H9 (cell line): ENCODE measurements at regions not wholly inside any gene's neighbourhood (a gene's known extent, or its start where the extent isn't known, plus 50 kb on each side); places are given as distances from the start of the nearest gene placed in this dataset.

Experiments
- DNase-seq: peaks from one replicate; pipeline ENCODE4 v3.0.0-alpha.2; 2017
- H2AFZ ChIP-seq: one replicate; pipeline ENCODE4 v1.6.1; 2013; ENCODE audit warnings: mild to moderate bottlenecking, low read length, control low read depth, moderate library complexity
- H2AK5ac ChIP-seq: 2 replicates; pipeline ENCODE4 v1.6.1; 2013; ENCODE audit warnings: low read length, control low read depth, mixed read lengths; ENCODE audit not compliant: insufficient read length
- H2BK120ac ChIP-seq: one replicate; pipeline ENCODE4 v1.6.1; 2013; ENCODE audit warnings: low read depth, mild to moderate bottlenecking, low read length, control low read depth, inconsistent platforms; ENCODE audit not compliant: poor library complexity, severe bottlenecking
- H2BK12ac ChIP-seq: 2 replicates; pipeline ENCODE4 v1.6.1; 2013; ENCODE audit warnings: low read length, control low read depth, mixed read lengths, low read depth; ENCODE audit not compliant: insufficient read length
- H2BK15ac ChIP-seq: 2 replicates; pipeline ENCODE4 v1.6.1; 2013; ENCODE audit warnings: low read depth, low read length, control low read depth
- H2BK20ac ChIP-seq: one replicate; pipeline ENCODE4 v1.6.1; 2013; ENCODE audit warnings: low read depth, mild to moderate bottlenecking, low read length, control low read depth, inconsistent platforms; ENCODE audit not compliant: poor library complexity, severe bottlenecking
- H2BK5ac ChIP-seq: 2 replicates; pipeline ENCODE4 v1.6.1; 2013; ENCODE audit warnings: low read length, control low read depth, mixed read lengths; ENCODE audit not compliant: insufficient read length
- H3K14ac ChIP-seq: 2 replicates; pipeline ENCODE4 v1.6.1; 2013; ENCODE audit warnings: low read length, control low read depth; ENCODE audit not compliant: insufficient read depth
- H3K18ac ChIP-seq: 2 replicates; pipeline ENCODE4 v1.6.1; 2013; ENCODE audit warnings: low read depth, mild to moderate bottlenecking, mixed read lengths, low read length, control low read depth; ENCODE audit not compliant: insufficient read length
- H3K23ac ChIP-seq: 2 replicates; pipeline ENCODE4 v1.6.1; 2013; ENCODE audit warnings: low read length, control low read depth, mixed read lengths, low read depth; ENCODE audit not compliant: insufficient read length
- H3K23me2 ChIP-seq: 2 replicates; pipeline ENCODE4 v1.6.1; 2013; ENCODE audit warnings: low read depth, mild to moderate bottlenecking, mixed read lengths, low read length, control low read depth; ENCODE audit not compliant: insufficient read length, poor library complexity, severe bottlenecking
- H3K27ac ChIP-seq: 2 replicates; pipeline ENCODE4 v1.5.1; 2013; ENCODE audit warnings: low read length, control low read depth, mixed read lengths, low read depth; ENCODE audit not compliant: insufficient read length
- H3K27me3 ChIP-seq: 2 replicates; pipeline ENCODE4 v1.6.1; 2013; ENCODE audit warnings: low read length, control low read depth, inconsistent platforms; ENCODE audit not compliant: insufficient read depth
- H3K4ac ChIP-seq: 2 replicates; pipeline ENCODE4 v1.6.1; 2013; ENCODE audit warnings: low read depth, mild to moderate bottlenecking, control low read depth, inconsistent platforms, low read length, moderate library complexity
- H3K4me1 ChIP-seq: 2 replicates; pipeline ENCODE4 v1.6.1; 2013; ENCODE audit warnings: low read length, control low read depth, inconsistent platforms; ENCODE audit not compliant: insufficient read depth
- H3K4me2 ChIP-seq: 2 replicates; pipeline ENCODE4 v1.6.1; 2013; ENCODE audit warnings: low read length, control low read depth, mixed read lengths; ENCODE audit not compliant: insufficient read length, insufficient read depth
- H3K56ac ChIP-seq: 2 replicates; pipeline ENCODE4 v1.6.1; 2013; ENCODE audit warnings: low read depth, mild to moderate bottlenecking, mixed read lengths, low read length, control low read depth; ENCODE audit not compliant: insufficient read length
- H3K79me1 ChIP-seq: 2 replicates; pipeline ENCODE4 v1.6.1; 2013; ENCODE audit warnings: low read depth, mild to moderate bottlenecking, moderate library complexity, low read length, control low read depth, inconsistent platforms; ENCODE audit not compliant: insufficient read depth, poor library complexity, severe bottlenecking
- H3K79me2 ChIP-seq: 2 replicates; pipeline ENCODE4 v1.6.1; 2013; ENCODE audit warnings: low read length, control low read depth, inconsistent platforms; ENCODE audit not compliant: insufficient read depth
- H3K9ac ChIP-seq: 2 replicates; pipeline ENCODE4 v1.6.1; 2013; ENCODE audit warnings: low read length, control low read depth, mixed read lengths; ENCODE audit not compliant: insufficient read length; ENCODE audit errors: extremely low read depth
- H3K9me3 ChIP-seq: one replicate; pipeline ENCODE4 v1.6.1; 2013; ENCODE audit warnings: low read depth, low read length, inconsistent platforms; ENCODE audit not compliant: control insufficient read depth
- H3T11ph ChIP-seq: one replicate; pipeline ENCODE4 v1.6.1; 2013; ENCODE audit warnings: mild to moderate bottlenecking, low read length, control low read depth, inconsistent platforms
- H4K20me1 ChIP-seq: one replicate; pipeline ENCODE4 v1.6.1; 2013; ENCODE audit not compliant: control insufficient read depth, insufficient read length, insufficient read depth
- H4K5ac ChIP-seq: 2 replicates; pipeline ENCODE4 v1.6.1; 2013; ENCODE audit warnings: low read depth, mild to moderate bottlenecking, mixed read lengths, low read length, control low read depth; ENCODE audit not compliant: insufficient read length
- H4K8ac ChIP-seq: replicated peaks from 2 replicates; pipeline ENCODE4 v1.6.1; 2013; ENCODE audit warnings: low read length, control low read depth, mixed read lengths, low read depth; ENCODE audit not compliant: insufficient read length
- H4K91ac ChIP-seq: 2 replicates; pipeline ENCODE4 v1.6.1; 2013; ENCODE audit warnings: low read depth, mild to moderate bottlenecking, moderate library complexity, mixed read lengths, low read length, control low read depth; ENCODE audit not compliant: insufficient read length
- H3K27ac Mint-ChIP-seq, 3 experiments: 2 replicates in 2 of 3; 3 replicates in 1 of 3; pipeline ENCODE4 v1.8.0; 2020 to 2021; ENCODE audit warnings: mixed read lengths in 3 of 3, mild to moderate bottlenecking in 1 of 3, moderate library complexity in 1 of 3
- H3K27me3 Mint-ChIP-seq: 2 replicates; pipeline ENCODE4 v1.8.0; 2021; ENCODE audit warnings: low read depth, mild to moderate bottlenecking, moderate library complexity, mixed read lengths
- H3K36me3 Mint-ChIP-seq, 3 experiments: 2 replicates in 2 of 3; 3 replicates in 1 of 3; pipeline ENCODE4 v1.8.0; 2020 to 2021; ENCODE audit warnings: low read depth in 3 of 3, mixed read lengths in 3 of 3; ENCODE audit not compliant: insufficient read depth in 1 of 3
- H3K4me1 Mint-ChIP-seq, 2 experiments: 2 replicates each; pipeline ENCODE4 v1.8.0; 2020; ENCODE audit warnings: mixed read lengths in 2 of 2
- H3K4me3 Mint-ChIP-seq, 2 experiments: 2 replicates in 1 of 2; 3 replicates in 1 of 2; pipeline ENCODE4 v1.8.0; 2020 to 2021; ENCODE audit warnings: mild to moderate bottlenecking in 2 of 2, mixed read lengths in 2 of 2, moderate library complexity in 1 of 2
- H3K9me3 Mint-ChIP-seq, 2 experiments: 2 replicates in 1 of 2; 3 replicates in 1 of 2; pipeline ENCODE4 v1.8.0; 2020; ENCODE audit warnings: mild to moderate bottlenecking in 2 of 2, mixed read lengths in 2 of 2, moderate library complexity in 1 of 2
- CTCF ChIP-seq: fragments of 200-600 bp; sonication (generic); conservative IDR thresholded peaks from 3 replicates; pipeline ENCODE4 v1.8.0; 2021; ENCODE audit warnings: antibody characterized with exemption, mild to moderate bottlenecking
- WGBS: extraction: QIAGEN DNeasy Blood & Tissue Kit; methylation state at CpG from one replicate; pipeline ENCODE4 v1.1.7; 2013; ENCODE audit warnings: missing lambda C conversion rate, low lambda C conversion rate, mixed read lengths; ENCODE audit not compliant: insufficient read length; ENCODE audit errors: extremely low coverage; 5-methylcytosine and 5-hydroxymethylcytosine counted together

DNA sequence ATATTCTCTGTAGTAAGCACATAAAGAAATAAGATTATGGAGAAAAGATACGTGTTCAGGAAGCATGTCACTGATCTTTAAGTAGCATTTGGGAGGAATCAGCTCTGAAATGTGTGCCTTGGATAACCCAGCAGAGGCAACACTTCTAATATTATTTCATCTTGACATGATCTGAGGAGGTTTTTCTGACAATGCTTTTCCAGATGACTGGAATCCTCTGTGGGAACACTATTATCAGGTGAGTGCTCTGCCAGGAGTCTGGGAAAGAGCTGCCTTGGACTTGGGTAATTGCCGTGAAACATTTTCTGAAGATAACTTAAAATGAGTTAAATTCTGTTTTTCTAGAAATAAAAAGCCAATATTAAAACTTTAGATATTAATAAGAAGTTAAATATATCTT is 78.2 kb upstream of the QRFPR start:
- no peaks in the 10 kb centered on the region for H3K23me2 ChIP-seq
- H2AK5ac ChIP-seq: no peak overlapping the region
- no peak overlapping the region for H2BK5ac ChIP-seq
- peaks cover 21 to 23% of the 10 kb centered on the region in 2 experiments for H3K4me1 Mint-ChIP-seq
- TF ChIP-seq CTCF: no peak
- no peaks in the 10 kb centered on the region for H3K27me3 ChIP-seq
- H3K79me1 ChIP-seq: no peaks in the 10 kb centered on the region
- no peak overlapping the region for H3K56ac ChIP-seq
- H2AFZ ChIP-seq: no peak overlapping the region
- no peak overlapping the region for H4K91ac ChIP-seq
- no peak overlapping the region for H3K27ac ChIP-seq
- H3K9ac ChIP-seq: no peak overlapping the region
- H2BK120ac ChIP-seq: no peak overlapping the region
- no CpG with 5 or more reads among the region's 2 CpGs for WGBS
- no peaks in the 10 kb centered on the region for H3K9me3 ChIP-seq
- no peaks in the 10 kb centered on the region for H3K9me3 Mint-ChIP-seq
- H3K27me3 Mint-ChIP-seq: no peaks in the 10 kb centered on the region
- no peak overlapping the region for H4K8ac ChIP-seq
- H4K20me1 ChIP-seq: no peaks in the 10 kb centered on the region
- no peak overlapping the region for H3T11ph ChIP-seq
- H3K4me1 ChIP-seq: peaks cover 3% of the 10 kb centered on the region; the same call in 1 of the 2 replicates
- H3K4me3 Mint-ChIP-seq: no peak overlapping the region
- no peak for DNase-seq
- H3K23ac ChIP-seq: no peak overlapping the region
- H3K14ac ChIP-seq: no peak overlapping the region
- H3K36me3 Mint-ChIP-seq: no peaks in the 10 kb centered on the region
- H3K27ac Mint-ChIP-seq: no peak overlapping the region; a peak in 1 of 7 replicates
- no peak overlapping the region for H3K4me2 ChIP-seq
- H2BK20ac ChIP-seq: no peak overlapping the region
- no peak overlapping the region for H2BK15ac ChIP-seq
- no peaks in the 10 kb centered on the region for H3K79me2 ChIP-seq
- no peak overlapping the region for H3K18ac ChIP-seq
- no peak overlapping the region for H4K5ac ChIP-seq
- no peak overlapping the region for H2BK12ac ChIP-seq
- no peak overlapping the region for H3K4ac ChIP-seq
